ENCODE measurements at regions not wholly inside any gene's neighbourhood (a gene's known extent, or its start where the extent isn't known, plus 50 kb on each side); places are given as distances from the start of the nearest gene placed in this dataset.
A peak's percentile ranks its signal among the peaks of the same experiment; 100 is the strongest.
"Not testable (repeated sequence)": the region's sequence is repeated elsewhere in the genome, so short reads cannot be mapped to it uniquely, and the experiment has no call there.

DNA sequence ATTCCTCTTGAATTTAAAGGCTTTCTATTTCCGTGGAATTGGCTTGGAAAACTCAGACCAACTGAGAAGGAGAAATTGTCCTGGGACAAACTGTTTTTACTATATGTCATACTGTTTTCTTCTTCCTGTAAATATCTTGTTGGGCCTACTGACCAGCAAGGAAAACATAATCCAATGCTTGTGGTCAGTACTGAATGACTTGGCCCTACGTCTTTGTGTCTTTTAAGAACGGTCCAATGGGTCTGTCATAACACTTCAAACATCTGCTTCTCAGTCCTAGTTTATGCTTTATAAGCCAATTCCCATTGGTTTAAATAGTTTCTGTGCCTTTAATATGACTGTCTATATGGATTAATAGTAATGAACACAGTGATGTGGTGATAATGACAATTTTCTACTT lies 248.5 kb upstream of the DDHD1 start:
- Mint-ChIP-seq H3K36me3 (ENCODE audit: low read depth) (no peaks in the 10 kb centered on the region), H3K27ac (no peak overlapping the region), H3K4me1 (ENCODE audit: low read depth) (no peaks in the 10 kb centered on the region), H3K9me3 (peaks cover 2% of the 10 kb centered on the region), H3K27me3 (no peaks in the 10 kb centered on the region), H3K4me3 (no peak overlapping the region)

DNA sequence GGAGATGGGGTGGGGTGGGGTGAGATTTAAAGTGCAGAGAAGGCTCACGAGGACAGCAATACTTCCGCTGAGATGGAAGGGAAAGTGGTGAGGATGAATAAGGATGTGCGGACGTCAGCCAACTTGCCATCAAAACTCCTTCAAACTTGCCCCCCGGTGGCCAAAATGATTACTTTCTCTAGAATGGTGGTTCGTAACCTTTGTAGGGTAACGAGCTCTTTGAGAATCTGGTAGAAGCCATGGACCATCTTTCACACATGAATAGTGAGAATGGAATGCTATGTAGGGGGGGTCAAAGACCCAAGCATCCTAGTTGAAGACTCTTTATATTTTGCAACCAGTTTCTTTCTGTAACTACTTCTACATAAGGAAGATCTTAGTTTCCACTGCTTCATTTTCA lies 245.9 kb upstream of the DDHD1 start:
- H3K27me3 Mint-ChIP-seq = no peaks in the 10 kb centered on the region
- no peaks in the 10 kb centered on the region for H3K4me1 Mint-ChIP-seq (ENCODE audit: low read depth)
- H3K4me3 Mint-ChIP-seq = no peak overlapping the region
- H3K27ac Mint-ChIP-seq = no peak overlapping the region
- H3K36me3 Mint-ChIP-seq (ENCODE audit: low read depth) = no peaks in the 10 kb centered on the region
- H3K9me3 Mint-ChIP-seq = peaks cover 19% of the 10 kb centered on the region

DNA sequence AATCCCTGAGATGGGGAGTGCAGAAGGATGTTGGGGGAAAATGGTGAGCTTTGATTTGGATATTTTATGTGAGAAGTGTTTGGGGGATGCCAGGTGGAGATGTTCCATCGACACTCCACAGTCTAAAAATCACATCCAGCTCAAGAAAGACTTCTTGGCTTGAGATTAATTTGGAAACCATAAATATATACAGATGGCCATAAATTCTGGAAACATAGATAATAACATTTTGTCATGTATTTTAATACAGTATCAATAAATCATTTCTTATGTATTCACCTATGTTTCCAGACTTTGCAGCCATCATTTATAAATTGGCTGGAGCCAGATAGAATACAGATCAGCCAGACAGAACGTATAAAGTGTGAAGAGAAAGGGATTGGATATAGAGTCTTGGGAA lies 245.5 kb upstream of the DDHD1 start:
- H3K36me3 Mint-ChIP-seq (ENCODE audit: low read depth) = no peaks in the 10 kb centered on the region
- no peak overlapping the region for H3K27ac Mint-ChIP-seq
- no peaks in the 10 kb centered on the region for H3K27me3 Mint-ChIP-seq
- H3K4me1 Mint-ChIP-seq (ENCODE audit: low read depth) = no peaks in the 10 kb centered on the region
- peaks cover 20% of the 10 kb centered on the region for H3K9me3 Mint-ChIP-seq
- H3K4me3 Mint-ChIP-seq = no peak overlapping the region

DNA sequence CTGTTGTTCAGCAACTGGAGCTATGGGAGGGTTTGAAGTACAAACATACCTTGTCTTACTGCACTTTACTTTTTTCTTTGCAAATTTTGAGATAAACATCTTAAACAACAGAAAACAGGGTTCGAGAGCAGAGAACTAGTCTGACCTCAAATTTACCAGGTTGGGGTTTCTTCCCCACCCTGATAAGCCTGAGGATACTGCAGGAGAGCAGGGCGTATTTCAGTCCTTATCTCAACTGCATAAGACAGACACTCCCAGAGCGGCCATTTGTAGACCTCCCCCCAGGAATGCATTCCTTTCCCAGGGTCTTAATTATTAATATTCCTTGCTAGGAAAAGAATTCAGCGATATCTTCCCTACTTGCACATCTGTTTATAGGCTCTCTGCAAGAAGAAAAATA lies 242.1 kb upstream of the DDHD1 start:
- not testable (repeated sequence) for H3K4me3 Mint-ChIP-seq; H3K27me3 Mint-ChIP-seq; H3K27ac Mint-ChIP-seq; H3K36me3 Mint-ChIP-seq (ENCODE audit: low read depth); H3K4me1 Mint-ChIP-seq (ENCODE audit: low read depth)
- peaks cover 20% of the 10 kb centered on the region for H3K9me3 Mint-ChIP-seq

DNA sequence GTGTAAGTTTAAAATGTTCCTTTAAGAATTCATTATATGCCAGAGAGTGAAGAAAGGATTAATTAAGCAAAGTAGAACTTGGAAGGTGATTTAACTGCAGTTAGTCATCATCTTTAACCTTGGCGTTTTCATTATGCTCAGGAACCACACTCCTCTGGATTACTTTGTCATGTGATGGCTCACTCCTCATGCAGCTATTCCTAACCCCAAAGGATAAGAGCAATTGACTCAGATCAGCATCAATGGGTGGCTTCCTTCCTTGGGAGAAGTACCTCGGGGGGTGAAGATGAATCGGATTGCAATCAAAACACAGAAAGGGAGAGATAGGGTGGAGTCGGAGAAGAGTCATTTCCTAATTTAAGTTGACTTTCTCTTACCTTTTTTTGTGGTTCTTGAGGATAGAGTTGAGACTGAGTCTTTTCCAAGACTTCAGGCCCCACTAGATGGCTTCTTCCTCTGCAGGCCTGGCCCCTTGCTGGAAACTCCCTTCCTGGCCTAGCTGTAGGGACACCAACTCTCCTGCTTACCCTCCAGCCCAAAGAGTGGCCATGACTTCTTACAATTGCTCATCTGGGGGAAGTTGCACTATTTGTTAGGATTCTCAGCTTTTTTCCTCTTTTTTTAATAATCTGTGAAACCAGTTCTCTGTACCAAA lies 238.6 kb upstream of the DDHD1 start:
- H3K9me3 Mint-ChIP-seq = peaks cover 18% of the 10 kb centered on the region
- peaks cover 3% of the 10 kb centered on the region for H3K27me3 Mint-ChIP-seq
- H3K4me1 Mint-ChIP-seq (ENCODE audit: low read depth) = no peaks in the 10 kb centered on the region
- H3K4me3 Mint-ChIP-seq = no peak overlapping the region
- H3K36me3 Mint-ChIP-seq (ENCODE audit: low read depth) = no peaks in the 10 kb centered on the region
- no peak overlapping the region for H3K27ac Mint-ChIP-seq

DNA sequence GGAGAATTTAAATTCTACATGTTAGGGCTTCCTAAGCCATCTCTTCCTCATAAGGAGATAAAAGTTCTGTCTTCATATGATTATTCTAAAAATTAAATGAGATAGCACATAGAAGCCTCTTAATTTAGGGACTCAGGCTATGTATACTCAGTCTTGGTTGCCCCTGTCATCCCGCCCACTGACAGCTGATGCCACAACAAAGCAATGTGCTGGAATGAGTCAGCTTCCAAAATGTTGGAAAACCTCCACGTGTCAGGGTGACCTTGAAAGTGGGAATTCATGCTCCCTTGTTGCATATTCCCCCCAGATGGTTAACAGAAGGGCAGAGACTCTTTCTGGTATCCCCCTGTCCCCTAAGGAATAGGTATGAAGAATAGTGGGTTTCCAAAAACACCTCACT lies 238.0 kb upstream of the DDHD1 start:
- Mint-ChIP-seq H3K4me1 (ENCODE audit: low read depth) (no peaks in the 10 kb centered on the region), H3K4me3 (no peak overlapping the region), H3K36me3 (ENCODE audit: low read depth) (no peaks in the 10 kb centered on the region), H3K27ac (no peak overlapping the region), H3K27me3 (peaks cover 3% of the 10 kb centered on the region), H3K9me3 (peaks cover 12% of the 10 kb centered on the region)

DNA sequence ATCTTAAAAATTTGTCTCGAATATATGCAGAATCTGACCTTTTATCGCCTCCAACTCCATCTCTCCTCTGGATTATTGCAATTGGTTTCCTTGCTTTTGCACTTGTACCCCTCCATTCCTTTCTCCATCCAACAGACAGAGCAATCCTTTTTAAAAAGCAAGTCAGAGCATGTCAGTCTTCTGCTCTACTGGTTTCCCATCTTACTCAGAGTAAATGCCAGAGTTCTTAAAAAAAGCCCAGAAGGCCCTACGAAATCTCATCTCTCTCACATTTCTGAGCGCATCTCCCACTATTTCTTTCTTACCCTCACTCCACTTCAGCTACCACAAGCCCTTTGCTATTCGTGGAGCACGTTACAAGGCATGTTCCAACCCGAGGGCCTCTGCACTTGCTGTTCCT lies 236.9 kb upstream of the DDHD1 start:
- peaks cover 8% of the 10 kb centered on the region for H3K9me3 Mint-ChIP-seq
- H3K27me3 Mint-ChIP-seq = peaks cover 3% of the 10 kb centered on the region
- H3K27ac Mint-ChIP-seq = no peak overlapping the region
- H3K4me1 Mint-ChIP-seq (ENCODE audit: low read depth) = no peaks in the 10 kb centered on the region
- H3K36me3 Mint-ChIP-seq (ENCODE audit: low read depth) = no peaks in the 10 kb centered on the region
- no peak overlapping the region for H3K4me3 Mint-ChIP-seq

DNA sequence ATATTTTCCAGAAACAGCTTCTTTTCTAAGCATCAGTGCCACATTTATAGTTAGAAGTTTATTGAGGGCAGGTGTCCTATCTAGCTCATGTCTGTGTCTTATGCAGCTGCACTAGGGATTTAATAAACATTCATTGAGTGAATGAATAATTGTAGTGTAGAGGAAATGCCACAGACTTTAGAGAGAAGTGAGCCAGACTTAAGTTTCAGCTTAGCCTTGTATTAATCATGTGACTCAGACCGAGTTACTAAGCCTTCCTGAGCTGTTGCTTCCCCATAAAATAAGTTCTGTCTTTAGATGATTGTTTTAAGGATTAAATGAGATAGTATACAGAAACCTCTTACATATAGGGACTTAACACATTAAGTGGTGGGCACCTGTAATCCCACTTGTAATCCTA lies 236.1 kb upstream of the DDHD1 start:
- no peaks in the 10 kb centered on the region for H3K36me3 Mint-ChIP-seq (ENCODE audit: low read depth)
- H3K4me1 Mint-ChIP-seq (ENCODE audit: low read depth) = no peaks in the 10 kb centered on the region
- H3K27me3 Mint-ChIP-seq = peaks cover 3% of the 10 kb centered on the region
- H3K27ac Mint-ChIP-seq = no peak overlapping the region
- peaks cover 2% of the 10 kb centered on the region for H3K9me3 Mint-ChIP-seq
- no peak overlapping the region for H3K4me3 Mint-ChIP-seq

DNA sequence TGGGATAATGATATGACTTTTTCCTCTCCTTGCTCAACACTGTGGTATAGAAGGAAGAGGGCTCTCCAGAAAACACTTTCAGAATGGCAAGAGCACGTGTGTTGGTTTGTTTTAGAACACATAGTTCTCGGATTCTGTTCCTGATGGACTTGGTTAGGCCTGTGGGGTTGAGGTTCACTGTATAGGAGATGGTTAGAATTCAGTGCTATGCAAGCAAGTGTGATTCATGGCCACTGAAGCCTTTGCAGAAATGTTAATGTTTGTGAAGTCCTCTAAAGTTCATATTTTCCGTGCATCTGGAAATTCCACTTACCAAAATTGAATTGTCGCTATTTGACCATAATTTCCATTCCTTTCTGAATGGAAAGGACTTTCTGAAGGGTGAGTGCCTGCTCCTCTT lies 233.2 kb upstream of the DDHD1 start:
- Mint-ChIP-seq H3K4me1 (ENCODE audit: low read depth) (peaks cover 6% of the 10 kb centered on the region), H3K4me3 (no peak overlapping the region), H3K36me3 (ENCODE audit: low read depth) (no peaks in the 10 kb centered on the region), H3K9me3 (no peaks in the 10 kb centered on the region), H3K27ac (no peak overlapping the region), H3K27me3 (peaks cover 3% of the 10 kb centered on the region)

DNA sequence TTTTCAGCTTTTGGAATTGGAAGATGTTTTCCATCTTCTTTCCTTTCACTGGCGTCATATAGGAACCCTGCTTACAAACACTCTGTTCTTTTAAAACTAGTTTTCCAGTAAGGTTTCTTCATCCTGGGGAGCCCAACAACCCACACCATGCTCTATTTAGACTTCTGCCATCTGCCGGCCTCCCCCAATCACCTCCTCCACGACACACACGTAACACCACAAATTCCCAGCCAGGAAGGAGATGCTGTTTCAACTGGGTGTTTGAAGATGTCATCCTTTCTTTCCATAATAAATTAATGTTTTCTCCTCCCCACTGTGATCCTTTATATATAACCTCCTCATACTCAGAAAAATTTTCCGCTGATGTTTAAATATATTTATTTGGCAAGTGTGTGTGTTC lies 231.4 kb upstream of the DDHD1 start:
- Mint-ChIP-seq H3K27me3 (peaks cover 3% of the 10 kb centered on the region), H3K4me1 (ENCODE audit: low read depth) (peaks cover 16% of the 10 kb centered on the region), H3K4me3 (no peak overlapping the region), H3K36me3 (ENCODE audit: low read depth) (no peaks in the 10 kb centered on the region), H3K9me3 (no peaks in the 10 kb centered on the region), H3K27ac (no peak overlapping the region)

DNA sequence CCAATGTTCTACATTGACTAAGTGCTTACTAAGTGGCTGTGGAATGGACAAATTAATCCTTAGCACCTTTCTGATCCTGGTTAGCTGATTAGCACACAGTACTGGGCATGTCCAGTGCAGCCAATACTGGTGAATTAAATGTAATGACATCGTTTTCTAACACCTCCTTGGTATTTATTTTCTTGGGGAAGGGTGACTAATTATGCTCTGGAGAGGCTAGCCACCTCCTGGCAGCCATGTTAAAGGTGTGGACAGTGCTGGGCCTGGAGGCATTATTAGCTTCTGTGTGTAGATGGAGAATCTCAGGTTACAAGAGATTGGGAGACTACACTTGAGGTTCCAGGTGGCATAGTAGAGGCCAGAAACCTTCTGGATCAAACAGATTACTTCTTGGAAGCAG lies 230.9 kb upstream of the DDHD1 start:
- Mint-ChIP-seq H3K4me3 (no peak overlapping the region), H3K4me1 (ENCODE audit: low read depth) (peaks cover 16% of the 10 kb centered on the region), H3K9me3 (no peaks in the 10 kb centered on the region), H3K27me3 (peaks cover 3% of the 10 kb centered on the region), H3K36me3 (ENCODE audit: low read depth) (no peaks in the 10 kb centered on the region), H3K27ac (no peak overlapping the region)

DNA sequence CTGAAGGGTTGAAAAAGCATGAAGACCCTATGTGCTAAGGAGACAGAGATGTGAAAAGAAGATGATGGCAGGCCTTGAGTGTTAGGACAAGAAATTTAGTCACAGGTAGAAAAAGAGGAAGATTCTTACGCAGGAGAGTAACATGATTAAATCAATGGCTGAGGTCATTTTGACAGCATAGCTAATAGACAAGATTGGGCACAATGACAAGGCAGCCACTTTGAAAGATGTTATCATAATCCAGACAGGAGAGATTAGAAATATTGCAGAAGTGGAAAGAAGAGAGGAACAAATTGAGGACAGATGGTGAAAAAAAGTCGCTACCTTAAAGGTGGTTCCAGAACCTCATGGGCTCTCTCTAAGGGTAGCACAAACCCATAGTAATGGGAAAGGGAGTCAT lies 228.8 kb upstream of the DDHD1 start:
- H3K27ac Mint-ChIP-seq = no peak overlapping the region
- H3K4me1 Mint-ChIP-seq (ENCODE audit: low read depth) = peaks cover 16% of the 10 kb centered on the region

DNA sequence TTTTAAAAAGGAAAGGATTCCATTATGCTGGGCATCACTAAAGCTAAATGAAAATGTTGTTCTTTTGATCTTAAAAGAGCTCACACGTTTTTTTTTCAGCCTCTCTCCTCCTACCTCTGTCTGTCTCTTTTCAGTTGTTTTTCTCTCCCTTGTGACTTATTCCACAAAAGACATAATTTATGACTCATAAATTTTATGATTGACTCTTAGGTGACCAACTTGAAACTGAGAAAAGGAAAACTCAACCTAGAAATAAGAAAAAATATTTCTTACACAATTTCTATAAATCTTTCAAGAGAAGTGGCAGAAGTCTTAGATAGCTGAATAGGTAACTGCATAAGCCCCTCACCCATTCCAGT lies 227.7 kb upstream of the DDHD1 start:
- Mint-ChIP-seq H3K27ac (peak overlapping the region; percentile 65), H3K4me1 (ENCODE audit: low read depth) (peaks cover 16% of the 10 kb centered on the region), H3K36me3 (ENCODE audit: low read depth) (no peaks in the 10 kb centered on the region), H3K27me3 (no peaks in the 10 kb centered on the region), H3K9me3 (no peaks in the 10 kb centered on the region), H3K4me3 (no peak overlapping the region)

More for the DNA sequence above, 228.8 kb upstream of the DDHD1 start:
- H3K27me3 Mint-ChIP-seq = no peaks in the 10 kb centered on the region
- H3K9me3 Mint-ChIP-seq = no peaks in the 10 kb centered on the region
- no peaks in the 10 kb centered on the region for H3K36me3 Mint-ChIP-seq (ENCODE audit: low read depth)
- no peak overlapping the region for H3K4me3 Mint-ChIP-seq

DNA sequence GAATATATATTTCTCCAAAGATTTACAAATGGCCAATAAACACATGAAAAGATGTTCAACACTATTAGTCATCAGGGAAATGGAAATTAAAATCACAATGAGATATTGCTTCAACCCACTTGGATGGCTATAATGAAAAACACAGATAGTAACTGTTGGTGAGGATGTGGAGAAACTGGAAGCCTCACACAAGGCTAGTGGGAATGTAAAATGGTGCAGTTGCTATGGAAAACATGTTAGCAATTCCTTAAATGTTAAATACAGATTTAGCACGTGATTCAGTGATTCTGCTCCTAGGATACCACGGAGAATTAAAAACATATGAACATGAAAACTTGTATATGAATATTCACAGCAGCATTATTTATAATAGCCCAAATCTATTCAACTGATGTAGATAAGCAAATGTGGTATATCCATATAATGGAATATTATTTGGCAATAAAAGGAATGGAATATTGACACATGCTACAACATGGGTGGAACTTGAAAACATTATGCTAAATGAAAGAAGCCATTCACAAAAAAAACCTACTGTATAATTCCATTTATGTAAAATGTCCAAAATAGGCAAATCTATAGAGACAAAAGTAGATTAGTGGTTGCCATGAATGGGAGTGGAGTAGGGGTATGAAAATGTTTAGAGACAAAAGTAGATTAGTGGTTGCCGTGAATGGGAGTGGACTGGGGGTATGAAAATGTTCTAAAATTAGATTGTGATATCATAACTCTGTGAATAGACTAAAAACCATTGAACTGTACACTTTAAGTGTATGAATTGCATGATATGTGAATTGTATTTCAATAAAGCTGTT lies 227.1 kb upstream of the DDHD1 start:
- Mint-ChIP-seq H3K27ac (peak overlapping the region; percentile 65), H3K4me1 (ENCODE audit: low read depth) (peaks cover 16% of the 10 kb centered on the region), H3K27me3 (no peaks in the 10 kb centered on the region), H3K9me3 (no peaks in the 10 kb centered on the region), H3K36me3 (ENCODE audit: low read depth) (no peaks in the 10 kb centered on the region), H3K4me3 (no peak overlapping the region)

DNA sequence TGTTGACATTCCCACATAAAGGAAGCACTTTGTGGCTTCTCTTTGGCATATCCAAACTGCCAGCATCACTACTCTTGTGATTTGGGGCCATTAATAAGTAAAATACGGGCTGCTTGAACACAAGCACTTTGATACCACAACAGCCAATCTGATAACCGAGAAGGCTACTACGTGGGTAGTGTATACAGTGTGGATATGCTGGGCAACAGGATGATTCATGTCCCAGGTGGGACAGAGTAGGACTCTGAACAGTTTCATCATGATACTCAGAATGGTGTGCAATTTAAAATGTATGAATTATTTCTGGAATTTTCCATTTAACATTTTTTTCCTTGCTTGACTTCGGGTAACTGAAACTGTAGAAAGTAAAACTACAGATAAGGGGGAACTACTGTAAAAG lies 225.0 kb upstream of the DDHD1 start:
- Mint-ChIP-seq H3K9me3 (no peaks in the 10 kb centered on the region), H3K36me3 (ENCODE audit: low read depth) (no peaks in the 10 kb centered on the region), H3K27me3 (no peaks in the 10 kb centered on the region), H3K27ac (no peak overlapping the region), H3K4me1 (ENCODE audit: low read depth) (peaks cover 16% of the 10 kb centered on the region), H3K4me3 (no peak overlapping the region)

DNA sequence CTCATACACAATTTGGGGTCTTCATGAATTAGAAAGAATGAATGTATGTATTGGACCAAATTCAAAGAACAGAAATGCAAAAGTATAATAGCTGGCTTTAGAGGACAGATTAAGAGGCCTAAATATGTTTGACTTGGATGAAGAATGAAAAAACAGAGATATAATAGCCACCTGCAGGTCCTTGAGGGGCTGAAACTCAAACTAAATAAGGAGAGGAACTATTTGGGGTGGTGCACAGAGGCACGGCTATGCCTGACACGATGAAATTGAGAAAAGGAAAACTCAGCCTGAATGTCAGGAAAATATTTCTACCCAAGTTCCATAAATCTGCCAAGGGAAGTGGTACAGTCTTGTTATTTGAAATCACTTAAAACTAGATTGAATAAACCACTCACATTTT lies 222.9 kb upstream of the DDHD1 start:
- Mint-ChIP-seq H3K4me1 (ENCODE audit: low read depth) (peaks cover 8% of the 10 kb centered on the region), H3K27ac (no peak overlapping the region), H3K27me3 (no peaks in the 10 kb centered on the region), H3K4me3 (no peak overlapping the region), H3K9me3 (no peaks in the 10 kb centered on the region), H3K36me3 (ENCODE audit: low read depth) (no peaks in the 10 kb centered on the region)

All from stimulated activated naive CD8-positive, alpha-beta T cell treated with anti-CD3 and anti-CD28 coated beads, Interleukin-15, Interleukin-2, amounts not matched to agents 100 ng/mL and 50 ng/mL, for 24 hours (primary cell).